ENCODE measurements at regions not wholly inside any gene's neighbourhood (a gene's known extent, or its start where the extent isn't known, plus 50 kb on each side); places are given as distances from the start of the nearest gene placed in this dataset.

DNA sequence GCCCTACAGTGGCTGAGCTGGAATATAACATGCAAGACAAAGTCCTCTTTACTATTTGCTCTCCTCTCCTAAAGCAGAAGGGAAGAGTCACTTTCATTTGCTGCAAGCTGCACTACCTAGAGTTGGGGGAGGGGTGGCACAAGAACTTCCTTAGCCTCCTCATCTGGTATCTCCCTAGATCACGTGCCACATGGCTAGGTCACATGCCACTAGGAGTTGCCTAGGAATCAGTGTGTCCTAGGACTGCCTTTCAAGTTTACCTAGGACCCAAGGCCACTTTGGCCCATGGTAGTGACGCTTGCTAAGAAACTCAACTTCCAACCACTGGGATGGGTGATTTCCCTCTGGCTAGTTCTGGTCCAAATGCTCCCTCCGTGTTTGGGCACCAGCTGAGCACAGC, 625.2 kb downstream of the DIAPH3 start:
- TF ChIP-seq, protein P1, sequence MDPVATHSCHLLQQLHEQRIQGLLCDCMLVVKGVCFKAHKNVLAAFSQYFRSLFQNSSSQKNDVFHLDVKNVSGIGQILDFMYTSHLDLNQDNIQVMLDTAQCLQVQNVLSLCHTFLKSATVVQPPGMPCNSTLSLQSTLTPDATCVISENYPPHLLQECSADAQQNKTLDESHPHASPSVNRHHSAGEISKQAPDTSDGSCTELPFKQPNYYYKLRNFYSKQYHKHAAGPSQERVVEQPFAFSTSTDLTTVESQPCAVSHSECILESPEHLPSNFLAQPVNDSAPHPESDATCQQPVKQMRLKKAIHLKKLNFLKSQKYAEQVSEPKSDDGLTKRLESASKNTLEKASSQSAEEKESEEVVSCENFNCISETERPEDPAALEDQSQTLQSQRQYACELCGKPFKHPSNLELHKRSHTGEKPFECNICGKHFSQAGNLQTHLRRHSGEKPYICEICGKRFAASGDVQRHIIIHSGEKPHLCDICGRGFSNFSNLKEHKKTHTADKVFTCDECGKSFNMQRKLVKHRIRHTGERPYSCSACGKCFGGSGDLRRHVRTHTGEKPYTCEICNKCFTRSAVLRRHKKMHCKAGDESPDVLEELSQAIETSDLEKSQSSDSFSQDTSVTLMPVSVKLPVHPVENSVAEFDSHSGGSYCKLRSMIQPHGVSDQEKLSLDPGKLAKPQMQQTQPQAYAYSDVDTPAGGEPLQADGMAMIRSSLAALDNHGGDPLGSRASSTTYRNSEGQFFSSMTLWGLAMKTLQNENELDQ (CRISPR knock-in tag; IDR thresholded peaks at IDR 0.05; ENCODE audit: borderline replicate concordance): no peak
- TF ChIP-seq, protein P2, sequence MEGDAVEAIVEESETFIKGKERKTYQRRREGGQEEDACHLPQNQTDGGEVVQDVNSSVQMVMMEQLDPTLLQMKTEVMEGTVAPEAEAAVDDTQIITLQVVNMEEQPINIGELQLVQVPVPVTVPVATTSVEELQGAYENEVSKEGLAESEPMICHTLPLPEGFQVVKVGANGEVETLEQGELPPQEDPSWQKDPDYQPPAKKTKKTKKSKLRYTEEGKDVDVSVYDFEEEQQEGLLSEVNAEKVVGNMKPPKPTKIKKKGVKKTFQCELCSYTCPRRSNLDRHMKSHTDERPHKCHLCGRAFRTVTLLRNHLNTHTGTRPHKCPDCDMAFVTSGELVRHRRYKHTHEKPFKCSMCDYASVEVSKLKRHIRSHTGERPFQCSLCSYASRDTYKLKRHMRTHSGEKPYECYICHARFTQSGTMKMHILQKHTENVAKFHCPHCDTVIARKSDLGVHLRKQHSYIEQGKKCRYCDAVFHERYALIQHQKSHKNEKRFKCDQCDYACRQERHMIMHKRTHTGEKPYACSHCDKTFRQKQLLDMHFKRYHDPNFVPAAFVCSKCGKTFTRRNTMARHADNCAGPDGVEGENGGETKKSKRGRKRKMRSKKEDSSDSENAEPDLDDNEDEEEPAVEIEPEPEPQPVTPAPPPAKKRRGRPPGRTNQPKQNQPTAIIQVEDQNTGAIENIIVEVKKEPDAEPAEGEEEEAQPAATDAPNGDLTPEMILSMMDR (CRISPR knock-in tag; IDR thresholded peaks at IDR 0.05): no peak
- no peak for TF ChIP-seq FOXA1 (IDR thresholded peaks at IDR 0.05)
- TF ChIP-seq FOXA1 (CRISPR knock-in tag; IDR thresholded peaks at IDR 0.05): no peak
- no peak for TF ChIP-seq ZNF616 (CRISPR knock-in tag; IDR thresholded peaks at IDR 0.05; ENCODE audit: low read depth)
- no peak for TF ChIP-seq HNRNPUL1 (IDR thresholded peaks at IDR 0.05; ENCODE audit: low read depth, low read length)
- no peak for TF ChIP-seq MED1 (CRISPR knock-in tag; IDR thresholded peaks at IDR 0.05)

All from HepG2 (cell line).